ENCODE measurements at regions not wholly inside any gene's neighbourhood (a gene's known extent, or its start where the extent isn't known, plus 50 kb on each side); places are given as distances from the start of the nearest gene placed in this dataset.

DNA sequence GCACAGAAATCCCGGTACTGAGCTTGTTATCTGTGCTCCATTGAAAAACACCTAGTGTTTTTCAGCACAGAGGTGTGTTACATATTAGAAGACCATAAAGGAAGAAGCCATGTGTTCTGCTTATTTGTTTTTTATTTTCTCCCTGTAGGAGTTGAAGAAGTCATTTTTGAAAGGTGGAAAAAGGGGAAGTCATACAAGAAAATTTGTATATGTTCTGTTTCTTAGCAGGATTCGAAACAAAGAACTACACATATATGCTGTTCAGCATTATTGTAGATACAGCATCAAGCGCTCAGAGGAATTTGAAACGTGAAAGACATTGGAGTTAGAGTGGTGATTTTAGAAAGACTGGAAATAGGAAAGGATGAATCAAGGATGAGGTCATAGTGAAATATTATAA is 345.3 kb upstream of the ADGRL2 start:
- TF ChIP-seq CHD2 (IDR thresholded peaks at IDR 0.05; ENCODE audit: low read length) = no peak
- TF ChIP-seq SP2 (IDR thresholded peaks at IDR 0.05; ENCODE audit: low read length) = no peak
- TF ChIP-seq, protein P1, sequence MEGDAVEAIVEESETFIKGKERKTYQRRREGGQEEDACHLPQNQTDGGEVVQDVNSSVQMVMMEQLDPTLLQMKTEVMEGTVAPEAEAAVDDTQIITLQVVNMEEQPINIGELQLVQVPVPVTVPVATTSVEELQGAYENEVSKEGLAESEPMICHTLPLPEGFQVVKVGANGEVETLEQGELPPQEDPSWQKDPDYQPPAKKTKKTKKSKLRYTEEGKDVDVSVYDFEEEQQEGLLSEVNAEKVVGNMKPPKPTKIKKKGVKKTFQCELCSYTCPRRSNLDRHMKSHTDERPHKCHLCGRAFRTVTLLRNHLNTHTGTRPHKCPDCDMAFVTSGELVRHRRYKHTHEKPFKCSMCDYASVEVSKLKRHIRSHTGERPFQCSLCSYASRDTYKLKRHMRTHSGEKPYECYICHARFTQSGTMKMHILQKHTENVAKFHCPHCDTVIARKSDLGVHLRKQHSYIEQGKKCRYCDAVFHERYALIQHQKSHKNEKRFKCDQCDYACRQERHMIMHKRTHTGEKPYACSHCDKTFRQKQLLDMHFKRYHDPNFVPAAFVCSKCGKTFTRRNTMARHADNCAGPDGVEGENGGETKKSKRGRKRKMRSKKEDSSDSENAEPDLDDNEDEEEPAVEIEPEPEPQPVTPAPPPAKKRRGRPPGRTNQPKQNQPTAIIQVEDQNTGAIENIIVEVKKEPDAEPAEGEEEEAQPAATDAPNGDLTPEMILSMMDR (IDR thresholded peaks at IDR 0.05; ENCODE audit: control extremely low read depth in 1 of 3, insufficient read depth in 1 of 3, low read depth in 1 of 3, low read length in 3 of 3) = no peak
- TF ChIP-seq, protein P2, sequence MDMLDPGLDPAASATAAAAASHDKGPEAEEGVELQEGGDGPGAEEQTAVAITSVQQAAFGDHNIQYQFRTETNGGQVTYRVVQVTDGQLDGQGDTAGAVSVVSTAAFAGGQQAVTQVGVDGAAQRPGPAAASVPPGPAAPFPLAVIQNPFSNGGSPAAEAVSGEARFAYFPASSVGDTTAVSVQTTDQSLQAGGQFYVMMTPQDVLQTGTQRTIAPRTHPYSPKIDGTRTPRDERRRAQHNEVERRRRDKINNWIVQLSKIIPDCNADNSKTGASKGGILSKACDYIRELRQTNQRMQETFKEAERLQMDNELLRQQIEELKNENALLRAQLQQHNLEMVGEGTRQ (IDR thresholded peaks at IDR 0.05; ENCODE audit: low read length) = no peak
- no peak for TF ChIP-seq FOSL1 (IDR thresholded peaks at IDR 0.05; ENCODE audit: insufficient read depth, low read depth, low read length)

All from H1 (cell line).